Epidermal melanocyte (primary cell): ENCODE measurements at regions not wholly inside any gene's neighbourhood (a gene's known extent, or its start where the extent isn't known, plus 50 kb on each side); places are given as distances from the start of the nearest gene placed in this dataset.
"Not testable (repeated sequence)": the region's sequence is repeated elsewhere in the genome, so short reads cannot be mapped to it uniquely, and the experiment has no call there.

Source experiments
- DNase-seq: peaks from one replicate; pipeline ENCODE4 v3.0.0; 2011; ENCODE audit warnings: low spot score; ENCODE audit not compliant: insufficient read length

GRCh38 chr15:69553686-69554085, 101.1 kb downstream of the RPLP1 start:
- DNase-seq: no peak

- DNase-seq: no peak
These were observed 101.8 kb downstream of the RPLP1 start for GRCh38 chr15:69554279-69554961.

GRCh38 chr15:69555080-69555479, 102.5 kb downstream of the RPLP1 start:
- DNase-seq: no peak

DNA sequence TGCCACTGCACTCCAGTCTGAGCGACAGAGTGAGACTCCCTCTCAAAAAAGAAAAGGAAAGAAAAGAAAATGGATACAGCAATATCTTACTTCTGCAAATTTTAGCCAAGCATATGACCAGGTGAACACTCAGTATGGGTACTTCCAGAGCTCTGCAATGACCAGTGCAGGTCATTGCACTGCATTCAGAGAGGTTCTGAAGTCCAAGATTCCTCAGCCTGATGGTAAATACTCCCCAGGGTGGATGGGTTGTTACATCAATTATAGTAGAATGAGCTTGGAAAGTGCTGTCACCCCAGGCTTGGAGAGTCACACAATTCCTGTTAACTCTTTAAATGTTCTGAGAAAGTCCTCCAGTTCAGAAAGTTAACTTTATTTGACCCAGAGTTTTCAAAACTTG, 103.7 kb downstream of the RPLP1 start:
- DNase-seq: no peak

- DNase-seq: peak; percentile 73
These were observed 104.5 kb downstream of the RPLP1 start for GRCh38 chr15:69557020-69557706.

- DNase-seq: no peak
These were observed 105.2 kb downstream of the RPLP1 start for GRCh38 chr15:69557707-69558409.

DNA sequence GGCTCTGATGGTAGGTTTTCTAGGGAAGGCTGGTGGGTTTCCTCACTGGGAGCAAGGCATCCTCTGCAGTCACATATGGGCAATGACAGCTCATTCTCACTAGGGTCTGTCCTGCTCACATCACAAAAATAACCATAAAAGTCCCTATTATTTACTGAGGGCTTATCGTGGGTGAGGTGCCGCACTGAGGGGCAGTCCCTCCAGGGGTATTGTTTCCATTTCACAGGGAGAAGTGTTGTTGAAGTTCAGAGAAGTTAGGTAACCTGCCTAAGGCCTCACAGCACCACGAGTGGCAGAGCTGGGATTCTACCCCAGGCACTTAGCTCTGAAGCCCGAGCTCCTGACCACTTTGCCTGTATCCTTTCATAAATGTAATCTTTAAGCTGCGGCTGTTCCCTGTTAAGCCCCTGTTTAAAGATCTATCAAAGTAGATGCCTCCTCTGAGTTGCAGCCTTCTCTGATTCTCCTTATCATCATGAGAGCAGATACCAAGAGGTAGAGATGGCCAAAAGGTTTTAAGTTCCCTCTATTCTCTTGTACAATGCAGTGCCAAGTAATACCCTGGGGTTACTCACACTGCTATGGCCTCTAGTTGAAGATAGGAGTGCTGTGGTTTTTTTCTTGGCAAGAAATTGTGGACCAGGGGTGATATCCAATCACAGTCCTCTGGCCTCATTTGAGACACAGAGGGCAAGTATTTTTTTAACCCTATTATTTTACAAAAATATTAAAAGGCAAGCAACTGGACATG, 107.0 kb downstream of the RPLP1 start:
- DNase-seq: no peak

- DNase-seq: no peak
These were observed 108.6 kb downstream of the RPLP1 start for GRCh38 chr15:69561071-69561784.

DNA sequence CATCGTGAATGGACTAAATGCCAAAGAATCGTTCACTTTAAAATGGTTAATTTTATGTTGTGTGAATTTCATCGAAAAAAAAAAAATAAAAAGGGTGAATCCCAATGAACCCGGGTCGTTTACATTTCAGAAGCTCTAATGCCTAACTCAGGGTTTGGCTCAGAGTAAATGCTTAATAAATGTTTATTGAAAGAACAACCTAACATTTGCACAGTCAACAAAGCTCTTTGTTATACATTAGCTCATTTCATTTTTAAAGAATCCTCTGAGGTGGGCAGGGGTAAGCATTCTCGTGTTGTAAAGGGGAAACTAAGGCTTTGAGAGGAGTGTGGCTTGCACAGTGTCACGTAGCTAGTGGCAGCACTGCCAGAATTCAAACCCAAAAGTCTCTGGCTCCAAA, 109.5 kb downstream of the RPLP1 start:
- no peak for DNase-seq

GRCh38 chr15:69562564-69562963, 109.9 kb downstream of the RPLP1 start:
- no peak for DNase-seq

- no peak for DNase-seq
These were observed 112.5 kb downstream of the RPLP1 start for GRCh38 chr15:69565066-69565655.

GRCh38 chr15:69567238-69567760, 114.7 kb downstream of the RPLP1 start:
- not testable (repeated sequence) for DNase-seq

DNA sequence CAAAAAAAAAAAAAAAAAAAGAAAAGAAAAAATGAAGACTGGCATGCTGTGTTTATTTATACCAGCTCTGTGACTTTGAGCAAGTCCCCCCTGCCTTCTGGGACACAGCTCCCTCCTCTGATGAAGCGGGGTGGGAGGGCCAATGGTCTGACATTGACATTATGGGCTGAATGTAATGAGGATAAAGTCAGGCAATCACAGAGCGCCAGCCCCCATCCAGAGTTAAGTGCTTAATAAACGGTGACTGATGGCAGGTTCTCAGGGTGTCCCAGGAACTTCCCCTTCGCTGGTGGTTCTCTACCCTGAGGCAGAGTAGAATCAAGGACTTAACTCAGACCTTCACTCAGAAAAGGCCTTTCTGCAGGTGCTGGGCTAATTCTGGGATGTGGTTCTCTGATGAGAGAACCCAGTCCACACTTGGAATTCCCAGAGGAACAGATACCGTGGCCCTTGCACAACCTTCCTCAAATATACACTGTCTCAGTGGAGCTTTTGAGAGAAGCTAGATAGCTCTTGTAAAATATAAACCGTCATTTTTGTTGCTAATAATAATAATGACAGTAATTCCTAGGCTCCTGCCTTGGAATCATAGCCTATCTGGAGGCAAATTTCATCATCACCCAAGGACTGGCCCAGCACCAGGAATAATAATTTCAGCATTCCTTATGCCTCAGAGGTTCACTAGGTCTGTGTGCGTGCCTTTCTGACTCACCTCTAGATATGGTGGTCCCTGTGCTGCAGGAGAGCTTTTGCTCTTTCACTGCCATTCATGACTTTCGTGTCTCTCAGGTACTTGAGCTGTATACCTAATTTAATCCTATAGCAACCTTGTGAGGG, 115.8 kb downstream of the RPLP1 start:
- no peak for DNase-seq

- no peak for DNase-seq
These were observed 117.8 kb downstream of the RPLP1 start for GRCh38 chr15:69570454-69570853.

- DNase-seq: no peak
These were observed 118.4 kb downstream of the RPLP1 start for GRCh38 chr15:69570997-69571396.

GRCh38 chr15:69573278-69573677, 120.7 kb downstream of the RPLP1 start:
- DNase-seq: not testable (repeated sequence)

DNA sequence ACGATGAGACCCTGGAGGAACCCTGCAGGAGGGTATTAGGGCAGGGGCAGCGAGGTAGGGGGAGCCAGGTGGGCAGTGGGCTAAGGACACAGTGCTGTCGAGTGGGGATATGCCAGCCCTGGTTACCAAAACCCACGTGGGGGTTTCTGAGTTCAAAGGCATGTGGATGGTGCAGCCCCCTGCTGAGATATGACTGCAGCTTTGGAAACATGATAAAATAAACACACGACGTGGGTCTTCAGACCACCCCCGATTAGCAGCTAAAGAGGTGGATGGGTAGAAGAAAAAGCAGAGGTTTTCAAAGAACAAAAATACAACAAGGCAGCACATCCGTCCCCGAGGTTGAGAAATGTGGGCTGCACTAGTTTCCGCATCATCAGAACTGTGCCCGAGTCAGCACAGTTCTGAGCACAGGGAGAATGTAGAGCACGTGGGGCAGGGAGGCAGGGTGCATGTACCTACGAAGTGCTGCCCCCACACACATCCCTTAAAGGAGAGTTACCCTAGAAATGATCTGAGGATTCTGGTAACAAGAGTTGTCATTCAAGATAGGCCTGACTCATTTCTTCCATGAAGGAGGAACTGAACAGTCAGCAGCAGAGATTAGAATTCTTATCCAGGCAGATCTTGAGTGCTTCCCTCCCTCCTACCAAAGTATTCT, 121.3 kb downstream of the RPLP1 start:
- no peak for DNase-seq

- DNase-seq: no peak
These were observed 121.9 kb downstream of the RPLP1 start for GRCh38 chr15:69574506-69574905.

DNA sequence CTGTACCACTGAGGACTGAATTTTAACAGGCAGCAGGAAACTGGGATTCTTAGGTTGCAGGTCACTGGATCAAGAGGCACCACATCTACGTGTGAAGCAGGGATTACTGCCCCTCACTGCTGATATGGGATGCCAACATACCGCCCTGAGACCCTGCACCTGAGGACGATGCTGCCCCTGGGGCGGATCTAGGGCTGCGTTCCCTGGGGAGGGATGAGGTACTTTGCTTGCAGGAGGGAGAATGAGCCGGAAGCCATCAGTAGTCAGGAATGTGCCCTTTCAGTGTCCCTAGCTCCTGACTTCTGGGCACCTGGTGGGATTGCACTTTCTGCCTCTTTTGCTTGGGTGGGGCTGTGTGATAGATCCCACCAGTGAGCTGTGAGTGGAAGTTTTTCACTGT, 122.8 kb downstream of the RPLP1 start:
- no peak for DNase-seq
